SK-N-SH treated with all-trans-retinoic acid at 6 μM for 48 hours (cell line): ENCODE measurements at regions not wholly inside any gene's neighbourhood (a gene's known extent, or its start where the extent isn't known, plus 50 kb on each side); places are given as distances from the start of the nearest gene placed in this dataset.

Experiments used
- ATAC-seq: fragments of 200-7000 bp; cut with Tn5 transposase; 3 replicates; pipeline ENCODE4 v1.9.1; 2020; ENCODE audit warnings: mild to moderate bottlenecking, moderate library complexity
- ARNTL ChIP-seq: fragments of 450-650 bp; formaldehyde crosslinking; IDR thresholded peaks from 2 replicates; pipeline ENCODE4 v1.5.0; 2020; ENCODE audit warnings: low read depth, mild to moderate bottlenecking, moderate library complexity, borderline replicate concordance
- BACH2 ChIP-seq: fragments of 250-450 bp; sonication (Bioruptor Pico); IDR thresholded peaks from 2 replicates; pipeline ENCODE4 v1.9.0; 2021; ENCODE audit warnings: mild to moderate bottlenecking, borderline replicate concordance
- CSDC2 ChIP-seq: fragments of 250-450 bp; sonication (Bioruptor Pico); IDR thresholded peaks from 2 replicates; pipeline ENCODE4 v1.5.0; 2020; ENCODE audit warnings: mild to moderate bottlenecking, moderate library complexity
- ESRRG ChIP-seq: fragments of 250-450 bp; sonication (Bioruptor Pico); IDR thresholded peaks from 2 replicates; pipeline ENCODE4 v1.6.1; 2021; ENCODE audit warnings: mild to moderate bottlenecking
- GLIS3 ChIP-seq: fragments of 250-450 bp; sonication (Bioruptor Pico); IDR thresholded peaks from 2 replicates; pipeline ENCODE4 v1.5.0; 2020; ENCODE audit warnings: mild to moderate bottlenecking, moderate library complexity
- ISL1 ChIP-seq: fragments of 250-450 bp; sonication (Bioruptor Pico); IDR thresholded peaks from 2 replicates; pipeline ENCODE4 v2.1.2; 2022; ENCODE audit warnings: mild to moderate bottlenecking, moderate library complexity
- OSR1 ChIP-seq: fragments of 250-450 bp; sonication (Bioruptor Pico); IDR thresholded peaks from 2 replicates; pipeline ENCODE4 v1.8.0; 2022; ENCODE audit warnings: moderate library complexity, mild to moderate bottlenecking, inconsistent platforms
- SNAI2 ChIP-seq: fragments of 250-450 bp; sonication (Bioruptor Pico); IDR thresholded peaks from 2 replicates; pipeline ENCODE4 v1.5.0; 2020; ENCODE audit warnings: mild to moderate bottlenecking, moderate library complexity
- TCF4 ChIP-seq: fragments of 250-450 bp; sonication (Bioruptor Pico); IDR thresholded peaks from 2 replicates; pipeline ENCODE4 v1.8.0; 2021; ENCODE audit warnings: mild to moderate bottlenecking, moderate library complexity, borderline replicate concordance
- TOX ChIP-seq: fragments of 250-450 bp; sonication (Bioruptor Pico); IDR thresholded peaks from 2 replicates; pipeline ENCODE4 v1.8.0; 2021; ENCODE audit warnings: mild to moderate bottlenecking, moderate library complexity, borderline replicate concordance
- ZC3H10 ChIP-seq: fragments of 250-450 bp; sonication (Bioruptor Pico); IDR thresholded peaks from 2 replicates; pipeline ENCODE4 v1.5.1; 2021; ENCODE audit warnings: mild to moderate bottlenecking, moderate library complexity
- ZFP3 ChIP-seq: fragments of 250-450 bp; sonication (Bioruptor Pico); IDR thresholded peaks from 2 replicates; pipeline ENCODE4 v1.5.0; 2020; ENCODE audit warnings: mild to moderate bottlenecking, moderate library complexity
- ZFP30 ChIP-seq: fragments of 450-650 bp; formaldehyde crosslinking; IDR thresholded peaks from 2 replicates; pipeline ENCODE4 v1.5.0; 2022; ENCODE audit warnings: mild to moderate bottlenecking, moderate library complexity
- ZNF565 ChIP-seq: fragments of 450-650 bp; formaldehyde crosslinking; conservative IDR thresholded peaks from 2 replicates; pipeline ENCODE4 v1.5.0; 2020; ENCODE audit warnings: low read depth, mild to moderate bottlenecking, moderate library complexity
- ZNF70 ChIP-seq: fragments of 450-650 bp; formaldehyde crosslinking; IDR thresholded peaks from 2 replicates; pipeline ENCODE4 v1.5.0; 2020; ENCODE audit warnings: mild to moderate bottlenecking, moderate library complexity
- ZNF8 ChIP-seq: fragments of 450-650 bp; formaldehyde crosslinking; IDR thresholded peaks from 2 replicates; pipeline ENCODE4 v1.5.0; 2020; ENCODE audit warnings: mild to moderate bottlenecking, moderate library complexity
- TF ChIP-seq, protein P1 (sequence below): fragments of 250-450 bp; sonication (Bioruptor Pico); IDR thresholded peaks from 2 replicates; pipeline ENCODE4 v1.8.0; 2021; ENCODE audit warnings: low read depth, mild to moderate bottlenecking, moderate library complexity, borderline replicate concordance
- TF ChIP-seq, protein P2 (sequence below): fragments of 250-450 bp; sonication (Bioruptor Pico); IDR thresholded peaks from 2 replicates; pipeline ENCODE4 v1.5.1; 2021; ENCODE audit warnings: mild to moderate bottlenecking, moderate library complexity
- TF ChIP-seq, protein P3 (sequence below): fragments of 250-450 bp; sonication (Bioruptor Pico); IDR thresholded peaks from 2 replicates; pipeline ENCODE4 v1.8.0; 2020; ENCODE audit warnings: mild to moderate bottlenecking, moderate library complexity, borderline replicate concordance
- TF ChIP-seq, protein P4 (sequence below): fragments of 250-450 bp; sonication (Bioruptor Pico); IDR thresholded peaks from 2 replicates; pipeline ENCODE4 v1.5.0; 2020; ENCODE audit warnings: mild to moderate bottlenecking, moderate library complexity

DNA sequence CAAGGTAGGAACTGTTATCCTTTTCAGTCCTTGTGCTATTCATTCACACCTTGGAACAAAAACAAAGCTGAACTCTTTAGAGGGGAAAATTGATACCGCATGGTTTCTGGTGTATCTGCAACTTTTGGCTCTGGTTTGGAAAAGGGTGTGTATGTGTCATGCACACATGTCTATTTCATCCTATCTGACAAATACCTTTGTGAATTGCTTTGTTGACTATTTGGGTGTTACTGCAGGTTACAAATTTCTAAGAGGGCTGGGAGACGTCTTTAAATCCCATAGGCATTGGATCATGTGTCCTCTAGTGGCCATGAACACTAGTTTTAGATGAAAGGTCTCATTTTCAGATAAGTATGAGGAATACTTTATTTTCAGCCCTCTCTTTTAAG lies 59.9 kb upstream of the IFNG-AS1 start:
- TF ChIP-seq CSDC2 (CRISPR knock-in tag) = no peak
- no peak for TF ChIP-seq ISL1 (CRISPR knock-in tag)
- TF ChIP-seq GLIS3 (CRISPR knock-in tag) = no peak
- TF ChIP-seq ZNF565 (CRISPR knock-in tag) = no peak
- no peak for TF ChIP-seq ZFP3 (CRISPR knock-in tag)
- no peak for TF ChIP-seq ZFP30 (CRISPR knock-in tag)
- no peak for TF ChIP-seq ESRRG (CRISPR knock-in tag)
- no peak for TF ChIP-seq ZC3H10 (CRISPR knock-in tag)
- no peak for TF ChIP-seq ZNF70 (CRISPR knock-in tag)
- TF ChIP-seq OSR1 (CRISPR knock-in tag) = no peak
- no peak for ATAC-seq

DNA sequence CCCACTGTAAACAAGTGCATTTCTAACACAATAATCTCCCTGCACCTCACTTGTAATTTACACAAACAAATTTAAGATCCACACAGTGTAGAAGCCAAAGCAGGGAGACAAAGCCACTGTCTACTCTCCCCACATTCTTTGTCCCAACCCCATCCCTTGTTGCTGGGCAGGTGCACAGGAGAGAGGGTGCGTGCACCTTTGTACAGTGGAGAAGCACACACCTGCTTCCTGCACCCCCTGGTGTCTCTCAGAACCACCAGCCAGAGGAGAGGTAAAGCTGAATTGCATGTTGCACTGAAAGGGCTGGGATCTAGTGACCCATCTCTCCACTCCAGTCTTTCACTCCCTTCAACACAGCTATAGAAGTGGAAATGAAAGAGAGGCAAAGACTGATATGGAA lies 51.4 kb upstream of the IFNG-AS1 start:
- no peak for ATAC-seq
- TF ChIP-seq SNAI2 (no peak), ISL1 (CRISPR knock-in tag) (no peak), ESRRG (CRISPR knock-in tag) (no peak), ZNF8 (CRISPR knock-in tag) (no peak), ZC3H10 (CRISPR knock-in tag) (no peak), ZNF70 (CRISPR knock-in tag) (no peak), BACH2 (no peak), ZFP30 (CRISPR knock-in tag) (no peak), GLIS3 (CRISPR knock-in tag) (no peak), TOX (CRISPR knock-in tag) (no peak), ZFP3 (CRISPR knock-in tag) (no peak), OSR1 (CRISPR knock-in tag) (no peak), ARNTL (CRISPR knock-in tag) (no peak), TCF4 (CRISPR knock-in tag) (no peak)
- TF ChIP-seq, protein P1, sequence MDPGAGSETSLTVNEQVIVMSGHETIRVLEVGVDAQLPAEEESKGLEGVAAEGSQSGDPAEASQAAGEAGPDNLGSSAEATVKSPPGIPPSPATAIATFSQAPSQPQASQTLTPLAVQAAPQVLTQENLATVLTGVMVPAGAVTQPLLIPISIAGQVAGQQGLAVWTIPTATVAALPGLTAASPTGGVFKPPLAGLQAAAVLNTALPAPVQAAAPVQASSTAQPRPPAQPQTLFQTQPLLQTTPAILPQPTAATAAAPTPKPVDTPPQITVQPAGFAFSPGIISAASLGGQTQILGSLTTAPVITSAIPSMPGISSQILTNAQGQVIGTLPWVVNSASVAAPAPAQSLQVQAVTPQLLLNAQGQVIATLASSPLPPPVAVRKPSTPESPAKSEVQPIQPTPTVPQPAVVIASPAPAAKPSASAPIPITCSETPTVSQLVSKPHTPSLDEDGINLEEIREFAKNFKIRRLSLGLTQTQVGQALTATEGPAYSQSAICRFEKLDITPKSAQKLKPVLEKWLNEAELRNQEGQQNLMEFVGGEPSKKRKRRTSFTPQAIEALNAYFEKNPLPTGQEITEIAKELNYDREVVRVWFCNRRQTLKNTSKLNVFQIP (CRISPR knock-in tag) = no peak
- TF ChIP-seq, protein P2, sequence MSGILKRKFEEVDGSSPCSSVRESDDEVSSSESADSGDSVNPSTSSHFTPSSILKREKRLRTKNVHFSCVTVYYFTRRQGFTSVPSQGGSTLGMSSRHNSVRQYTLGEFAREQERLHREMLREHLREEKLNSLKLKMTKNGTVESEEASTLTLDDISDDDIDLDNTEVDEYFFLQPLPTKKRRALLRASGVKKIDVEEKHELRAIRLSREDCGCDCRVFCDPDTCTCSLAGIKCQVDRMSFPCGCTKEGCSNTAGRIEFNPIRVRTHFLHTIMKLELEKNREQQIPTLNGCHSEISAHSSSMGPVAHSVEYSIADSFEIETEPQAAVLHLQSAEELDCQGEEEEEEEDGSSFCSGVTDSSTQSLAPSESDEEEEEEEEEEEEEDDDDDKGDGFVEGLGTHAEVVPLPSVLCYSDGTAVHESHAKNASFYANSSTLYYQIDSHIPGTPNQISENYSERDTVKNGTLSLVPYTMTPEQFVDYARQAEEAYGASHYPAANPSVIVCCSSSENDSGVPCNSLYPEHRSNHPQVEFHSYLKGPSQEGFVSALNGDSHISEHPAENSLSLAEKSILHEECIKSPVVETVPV (CRISPR knock-in tag) = no peak
- TF ChIP-seq, protein P3, sequence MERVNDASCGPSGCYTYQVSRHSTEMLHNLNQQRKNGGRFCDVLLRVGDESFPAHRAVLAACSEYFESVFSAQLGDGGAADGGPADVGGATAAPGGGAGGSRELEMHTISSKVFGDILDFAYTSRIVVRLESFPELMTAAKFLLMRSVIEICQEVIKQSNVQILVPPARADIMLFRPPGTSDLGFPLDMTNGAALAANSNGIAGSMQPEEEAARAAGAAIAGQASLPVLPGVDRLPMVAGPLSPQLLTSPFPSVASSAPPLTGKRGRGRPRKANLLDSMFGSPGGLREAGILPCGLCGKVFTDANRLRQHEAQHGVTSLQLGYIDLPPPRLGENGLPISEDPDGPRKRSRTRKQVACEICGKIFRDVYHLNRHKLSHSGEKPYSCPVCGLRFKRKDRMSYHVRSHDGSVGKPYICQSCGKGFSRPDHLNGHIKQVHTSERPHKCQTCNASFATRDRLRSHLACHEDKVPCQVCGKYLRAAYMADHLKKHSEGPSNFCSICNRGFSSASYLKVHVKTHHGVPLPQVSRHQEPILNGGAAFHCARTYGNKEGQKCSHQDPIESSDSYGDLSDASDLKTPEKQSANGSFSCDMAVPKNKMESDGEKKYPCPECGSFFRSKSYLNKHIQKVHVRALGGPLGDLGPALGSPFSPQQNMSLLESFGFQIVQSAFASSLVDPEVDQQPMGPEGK (CRISPR knock-in tag) = no peak
- TF ChIP-seq, protein P4, sequence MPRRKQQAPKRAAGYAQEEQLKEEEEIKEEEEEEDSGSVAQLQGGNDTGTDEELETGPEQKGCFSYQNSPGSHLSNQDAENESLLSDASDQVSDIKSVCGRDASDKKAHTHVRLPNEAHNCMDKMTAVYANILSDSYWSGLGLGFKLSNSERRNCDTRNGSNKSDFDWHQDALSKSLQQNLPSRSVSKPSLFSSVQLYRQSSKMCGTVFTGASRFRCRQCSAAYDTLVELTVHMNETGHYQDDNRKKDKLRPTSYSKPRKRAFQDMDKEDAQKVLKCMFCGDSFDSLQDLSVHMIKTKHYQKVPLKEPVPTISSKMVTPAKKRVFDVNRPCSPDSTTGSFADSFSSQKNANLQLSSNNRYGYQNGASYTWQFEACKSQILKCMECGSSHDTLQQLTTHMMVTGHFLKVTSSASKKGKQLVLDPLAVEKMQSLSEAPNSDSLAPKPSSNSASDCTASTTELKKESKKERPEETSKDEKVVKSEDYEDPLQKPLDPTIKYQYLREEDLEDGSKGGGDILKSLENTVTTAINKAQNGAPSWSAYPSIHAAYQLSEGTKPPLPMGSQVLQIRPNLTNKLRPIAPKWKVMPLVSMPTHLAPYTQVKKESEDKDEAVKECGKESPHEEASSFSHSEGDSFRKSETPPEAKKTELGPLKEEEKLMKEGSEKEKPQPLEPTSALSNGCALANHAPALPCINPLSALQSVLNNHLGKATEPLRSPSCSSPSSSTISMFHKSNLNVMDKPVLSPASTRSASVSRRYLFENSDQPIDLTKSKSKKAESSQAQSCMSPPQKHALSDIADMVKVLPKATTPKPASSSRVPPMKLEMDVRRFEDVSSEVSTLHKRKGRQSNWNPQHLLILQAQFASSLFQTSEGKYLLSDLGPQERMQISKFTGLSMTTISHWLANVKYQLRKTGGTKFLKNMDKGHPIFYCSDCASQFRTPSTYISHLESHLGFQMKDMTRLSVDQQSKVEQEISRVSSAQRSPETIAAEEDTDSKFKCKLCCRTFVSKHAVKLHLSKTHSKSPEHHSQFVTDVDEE (CRISPR knock-in tag) = no peak
